IMR-90 (cell line): ENCODE measurements at regions not wholly inside any gene's neighbourhood (a gene's known extent, or its start where the extent isn't known, plus 50 kb on each side); places are given as distances from the start of the nearest gene placed in this dataset.

ENCODE experiments used
- ATAC-seq: fragments of 200-7000 bp; cut with Tn5 transposase; 2 replicates; pipeline ENCODE4 v1.9.1; 2020; ENCODE audit warnings: low read depth, mild to moderate bottlenecking, moderate library complexity
- BruUV-seq: library from RNA; stranded (reverse); fragments of 400-500 nt; replicated peaks from 2 replicates; lab custom pipeline; 2021; lab: Mats Ljungman, UMichigan
- CTCF ChIA-PET: fragments of 300-600 bp; formaldehyde crosslinking; extraction: SDS; loops from one replicate; lab custom pipeline; 2021; ENCODE audit warnings: antibody characterized with exemption; lab: Yijun Ruan, JAX
- POLR2A ChIA-PET: fragments of 300-600 bp; sonication (Branson Sonifier 250); formaldehyde crosslinking; loops from one replicate; lab custom pipeline; 2022; ENCODE audit warnings: antibody characterized with exemption; ENCODE audit not compliant: unreplicated experiment; lab: Charles Lee
- DNase-seq: peaks from one replicate; pipeline ENCODE4 v3.0.0; 2013
- H2AFZ ChIP-seq: replicated peaks from 2 replicates; pipeline ENCODE3; 2013; ENCODE audit warnings: low read length, mild to moderate bottlenecking; ENCODE audit not compliant: poor library complexity
- H2AK5ac ChIP-seq: 2 replicates; pipeline ENCODE4 v1.6.1; 2013; ENCODE audit warnings: low read depth, low read length, inconsistent platforms
- H2AK9ac ChIP-seq: replicated peaks from 2 replicates; pipeline ENCODE3; 2013; ENCODE audit warnings: mild to moderate bottlenecking, low read depth, low read length, moderate library complexity; ENCODE audit not compliant: poor library complexity
- H2BK120ac ChIP-seq: 2 replicates; pipeline ENCODE4 v1.6.1; 2013; ENCODE audit warnings: low read depth, low read length, inconsistent platforms
- H2BK15ac ChIP-seq: 3 replicates; pipeline ENCODE4 v1.6.1; 2013; ENCODE audit warnings: low read depth, low read length, inconsistent platforms
- H2BK20ac ChIP-seq: 2 replicates; pipeline ENCODE4 v1.6.1; 2013; ENCODE audit warnings: low read depth, mild to moderate bottlenecking, inconsistent platforms, low read length, moderate library complexity
- H2BK5ac ChIP-seq: 2 replicates; pipeline ENCODE4 v1.6.1; 2013; ENCODE audit warnings: mild to moderate bottlenecking, low read depth, low read length, inconsistent platforms; ENCODE audit not compliant: poor library complexity, severe bottlenecking
- H3K14ac ChIP-seq: replicated peaks from 2 replicates; pipeline ENCODE4 v1.6.1; 2013; ENCODE audit warnings: low read depth, low read length, inconsistent platforms
- H3K18ac ChIP-seq: 2 replicates; pipeline ENCODE4 v1.6.1; 2013; ENCODE audit warnings: low read depth, low read length, control low read depth
- H3K23ac ChIP-seq: 2 replicates; pipeline ENCODE4 v1.6.1; 2013; ENCODE audit warnings: low read depth, low read length, inconsistent platforms
- H3K27ac ChIP-seq: 2 replicates; pipeline ENCODE4 v1.5.1; 2013; ENCODE audit warnings: mild to moderate bottlenecking, control low read depth, low read length; ENCODE audit not compliant: insufficient read depth
- H3K27me3 ChIP-seq: 2 replicates; pipeline ENCODE4 v1.6.1; 2013; ENCODE audit warnings: low read length; ENCODE audit not compliant: control insufficient read depth, insufficient read depth
- H3K36me3 ChIP-seq: 2 replicates; pipeline ENCODE4 v1.6.1; 2013; ENCODE audit warnings: low read length, mixed read lengths; ENCODE audit not compliant: control insufficient read depth, insufficient read depth
- H3K4ac ChIP-seq: 2 replicates; pipeline ENCODE4 v1.6.1; 2013; ENCODE audit warnings: low read depth, low read length, inconsistent platforms
- H3K4me1 ChIP-seq: 2 replicates; pipeline ENCODE4 v1.6.1; 2013; ENCODE audit warnings: low read length, mixed read lengths; ENCODE audit not compliant: control insufficient read depth, insufficient read depth
- H3K4me2 ChIP-seq: 2 replicates; pipeline ENCODE4 v1.6.1; 2013; ENCODE audit warnings: low read depth, mild to moderate bottlenecking, control low read depth, low read length, moderate library complexity
- H3K4me3 ChIP-seq: 2 replicates; pipeline ENCODE4 v1.5.1; 2013; ENCODE audit warnings: low read depth, mild to moderate bottlenecking, control low read depth, low read length, moderate library complexity; ENCODE audit not compliant: insufficient read depth
- H3K56ac ChIP-seq: 2 replicates; pipeline ENCODE4 v1.6.1; 2013; ENCODE audit warnings: low read length, inconsistent platforms; ENCODE audit not compliant: insufficient read depth; ENCODE audit errors: extremely low read depth
- H3K79me1 ChIP-seq, 2 experiments: 2 replicates each; pipeline ENCODE4 v1.6.1; 2013; ENCODE audit warnings: low read length in 2 of 2, inconsistent platforms in 1 of 2, low read depth in 1 of 2
- H3K9ac ChIP-seq: 2 replicates; pipeline ENCODE4 v1.6.1; 2013; ENCODE audit warnings: low read depth, low read length, control low read depth
- H3K9me1 ChIP-seq: 2 replicates; pipeline ENCODE4 v1.6.1; 2013; ENCODE audit warnings: low read length, inconsistent platforms; ENCODE audit not compliant: insufficient read depth
- H3K9me3 ChIP-seq: 2 replicates; pipeline ENCODE4 v1.6.1; 2013; ENCODE audit warnings: low read length; ENCODE audit not compliant: control insufficient read depth, insufficient read depth
- H4K20me1 ChIP-seq: 2 replicates; pipeline ENCODE4 v1.6.1; 2013; ENCODE audit warnings: low read length, inconsistent platforms; ENCODE audit not compliant: insufficient read depth
- H4K5ac ChIP-seq: 2 replicates; pipeline ENCODE4 v1.6.1; 2013; ENCODE audit warnings: mild to moderate bottlenecking, low read depth, low read length, control low read depth
- H4K8ac ChIP-seq, 2 experiments: 2 replicates each; pipeline ENCODE4 v1.6.1; 2013; ENCODE audit warnings: low read depth in 2 of 2, low read length in 2 of 2, control low read depth in 1 of 2, inconsistent platforms in 1 of 2
- H4K91ac ChIP-seq: 2 replicates; pipeline ENCODE4 v1.6.1; 2013; ENCODE audit warnings: low read depth, low read length, inconsistent platforms; ENCODE audit not compliant: insufficient read depth
- BHLHE40 ChIP-seq: fragments of 150-350 bp; IDR thresholded peaks from 2 replicates; pipeline ENCODE4 v1.6.1; 2016; ENCODE audit warnings: mild to moderate bottlenecking, low read depth, low read length
- CEBPB ChIP-seq: IDR thresholded peaks from 2 replicates; pipeline ENCODE4 v1.6.1; 2012; ENCODE audit warnings: low read depth, low read length, improper control_type of control experiment
- CHD1 ChIP-seq: IDR thresholded peaks from 2 replicates; pipeline ENCODE4 v1.6.1; 2012; ENCODE audit warnings: low read depth, low read length, improper control_type of control experiment
- FOS ChIP-seq: fragments of 150-350 bp; IDR thresholded peaks from 2 replicates; pipeline ENCODE4 v1.6.1; 2016; ENCODE audit warnings: low read depth, low read length
- MAFK ChIP-seq: IDR thresholded peaks from 2 replicates; pipeline ENCODE4 v1.6.1; 2012; ENCODE audit warnings: low read depth, low read length, improper control_type of control experiment
- MAZ ChIP-seq: IDR thresholded peaks from 2 replicates; pipeline ENCODE4 v1.6.1; 2012; ENCODE audit warnings: low read depth, mild to moderate bottlenecking, low read length, improper control_type of control experiment, moderate library complexity, borderline replicate concordance
- MXI1 ChIP-seq: IDR thresholded peaks from 2 replicates; pipeline ENCODE4 v1.6.1; 2012; ENCODE audit warnings: low read depth, mild to moderate bottlenecking, low read length, moderate library complexity, borderline replicate concordance
- NFE2L2 ChIP-seq: fragments of 150-350 bp; IDR thresholded peaks from 2 replicates; pipeline ENCODE4 v1.6.1; 2016; ENCODE audit warnings: low read depth, mild to moderate bottlenecking, low read length
- POLR2A ChIP-seq: IDR thresholded peaks from 2 replicates; pipeline ENCODE4 v1.6.1; 2012; ENCODE audit warnings: mild to moderate bottlenecking, low read depth, low read length
- RAD21 ChIP-seq: IDR thresholded peaks from 2 replicates; pipeline ENCODE4 v1.6.1; 2012; ENCODE audit warnings: low read length, improper control_type of control experiment
- RCOR1 ChIP-seq: IDR thresholded peaks from 2 replicates; pipeline ENCODE4 v1.6.1; 2012; ENCODE audit warnings: mild to moderate bottlenecking, low read length, improper control_type of control experiment; ENCODE audit not compliant: insufficient replicate concordance
- RFX5 ChIP-seq: IDR thresholded peaks from 2 replicates; pipeline ENCODE4 v1.8.0; 2012; ENCODE audit warnings: low read depth, mild to moderate bottlenecking, low read length, moderate library complexity
- SMC3 ChIP-seq: fragments of 150-350 bp; IDR thresholded peaks from 2 replicates; pipeline ENCODE4 v1.6.1; 2016; ENCODE audit warnings: low read depth, mild to moderate bottlenecking, antibody characterized with exemption, low read length, moderate library complexity
- WGBS, 2 experiments: methylation state at CpG; one replicate each; pipeline versions ENCODE4 v1.1.5 to v1.1.7; 2013; ENCODE audit warnings: missing lambda C conversion rate in 2 of 2; ENCODE audit not compliant: insufficient read length in 1 of 2; ENCODE audit errors: extremely low coverage in 2 of 2; 5-methylcytosine and 5-hydroxymethylcytosine counted together
- dilution Hi-C: fragments of 300-500 bp; cut with HindIII; formaldehyde crosslinking; loops from one replicate; pipeline ENCODE4 v1.14.3; 2018; ENCODE audit warnings: low sequenced_read_pairs; ENCODE audit not compliant: unreplicated experiment
- in situ Hi-C: fragments of 300-500 bp; cut with MboI; formaldehyde crosslinking; loops from 3 replicates; pipeline ENCODE4 v1.14.3; 2019; ENCODE audit warnings: low sequenced_read_pairs, inconsistent platforms, mixed read lengths
- intact Hi-C: fragments of 100-400 bp; cut with micrococcal nuclease; formaldehyde crosslinking; loops from 2 replicates; pipeline ENCODE4 v1.10.0; 2022
- TF ChIP-seq, protein P1 (sequence below): conservative IDR thresholded peaks from 2 replicates; pipeline ENCODE4 v1.5.1; 2012; ENCODE audit warnings: mild to moderate bottlenecking, low read depth, low read length, improper control_type of control experiment
- TF ChIP-seq, protein P2 (sequence below): fragments of 150-350 bp; IDR thresholded peaks from 2 replicates; pipeline ENCODE4 v1.6.1; 2017; ENCODE audit warnings: mild to moderate bottlenecking, antibody characterized with exemption, low read length, low read depth
- TF ChIP-seq, protein P3 (sequence below): fragments of 150-350 bp; IDR thresholded peaks from 2 replicates; pipeline ENCODE4 v1.6.1; 2016; ENCODE audit warnings: low read depth, mild to moderate bottlenecking, low read length, moderate library complexity, borderline replicate concordance

DNA sequence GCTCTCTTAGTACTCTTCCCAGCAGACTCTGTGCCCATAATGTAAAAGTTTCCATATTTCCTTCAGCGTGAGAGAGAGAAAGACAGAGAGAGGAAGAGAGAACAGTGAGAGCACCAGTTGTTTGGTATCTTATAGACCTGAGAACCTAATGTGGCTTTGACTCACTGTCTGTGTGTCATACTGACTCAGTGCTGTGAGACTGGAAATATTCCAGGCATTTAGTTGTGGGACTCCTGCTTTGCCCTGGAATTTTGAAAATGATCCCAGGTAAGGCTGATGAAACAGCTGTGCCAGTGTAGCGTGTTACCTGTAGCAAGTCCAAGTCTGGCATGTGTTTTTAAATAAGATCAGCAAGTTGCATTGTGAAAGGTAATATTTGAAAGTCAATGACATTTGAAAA is 87.9 kb upstream of the KCNH7 start:
- Histone ChIP-seq H3K4me3 (no peak overlapping the region), H3K18ac (no peak overlapping the region), H3K36me3 (no peaks in the 10 kb centered on the region), H3K4me2 (no peak overlapping the region), H3K4me1 (no peaks in the 10 kb centered on the region), H2BK5ac (peak overlapping the region; percentile 39), H4K8ac (no peak overlapping the region), H3K27me3 (no peaks in the 10 kb centered on the region), H3K14ac (no peak overlapping the region), H2AK9ac (no peak overlapping the region), H2BK15ac (no peak overlapping the region), H3K79me1 (no peaks in the 10 kb centered on the region), H4K91ac (no peak overlapping the region), H4K20me1 (no peaks in the 10 kb centered on the region), H3K56ac (no peak overlapping the region), H2BK120ac (no peak overlapping the region), H3K27ac (no peak overlapping the region), H2AK5ac (no peak overlapping the region), H3K9ac (no peak overlapping the region), H3K4ac (no peak overlapping the region), H3K9me1 (no peaks in the 10 kb centered on the region), H4K5ac (no peak overlapping the region), H2BK20ac (no peak overlapping the region), H3K9me3 (peaks cover 5% of the 10 kb centered on the region; the same call in 1 of the 2 replicates), H3K23ac (no peak overlapping the region), H2AFZ (no peak overlapping the region)
- 60% methylated on average over 1 of the region's 2 CpGs; no CpG with 5 or more reads in 1 of the 2 experiments for WGBS, 2 experiments
- DNase-seq (no peak), ATAC-seq (no peak)
- CTCF ChIA-PET, result no interaction called here
- in situ Hi-C loops, result no loop called here
- BruUV-seq, result no TSS peak
- TF ChIP-seq, protein P1, sequence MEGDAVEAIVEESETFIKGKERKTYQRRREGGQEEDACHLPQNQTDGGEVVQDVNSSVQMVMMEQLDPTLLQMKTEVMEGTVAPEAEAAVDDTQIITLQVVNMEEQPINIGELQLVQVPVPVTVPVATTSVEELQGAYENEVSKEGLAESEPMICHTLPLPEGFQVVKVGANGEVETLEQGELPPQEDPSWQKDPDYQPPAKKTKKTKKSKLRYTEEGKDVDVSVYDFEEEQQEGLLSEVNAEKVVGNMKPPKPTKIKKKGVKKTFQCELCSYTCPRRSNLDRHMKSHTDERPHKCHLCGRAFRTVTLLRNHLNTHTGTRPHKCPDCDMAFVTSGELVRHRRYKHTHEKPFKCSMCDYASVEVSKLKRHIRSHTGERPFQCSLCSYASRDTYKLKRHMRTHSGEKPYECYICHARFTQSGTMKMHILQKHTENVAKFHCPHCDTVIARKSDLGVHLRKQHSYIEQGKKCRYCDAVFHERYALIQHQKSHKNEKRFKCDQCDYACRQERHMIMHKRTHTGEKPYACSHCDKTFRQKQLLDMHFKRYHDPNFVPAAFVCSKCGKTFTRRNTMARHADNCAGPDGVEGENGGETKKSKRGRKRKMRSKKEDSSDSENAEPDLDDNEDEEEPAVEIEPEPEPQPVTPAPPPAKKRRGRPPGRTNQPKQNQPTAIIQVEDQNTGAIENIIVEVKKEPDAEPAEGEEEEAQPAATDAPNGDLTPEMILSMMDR, result no peak
- no peak for TF ChIP-seq RFX5
- no peak for TF ChIP-seq MXI1
- TF ChIP-seq CEBPB, result no peak
- no peak for TF ChIP-seq RAD21
- no peak for TF ChIP-seq SMC3
- no peak for TF ChIP-seq BHLHE40
- TF ChIP-seq NFE2L2, result no peak
- no peak for TF ChIP-seq FOS
- TF ChIP-seq CHD1, result no peak
- no peak for TF ChIP-seq RCOR1
- TF ChIP-seq MAZ, result no peak
- no peak for TF ChIP-seq POLR2A
- TF ChIP-seq, protein P2, sequence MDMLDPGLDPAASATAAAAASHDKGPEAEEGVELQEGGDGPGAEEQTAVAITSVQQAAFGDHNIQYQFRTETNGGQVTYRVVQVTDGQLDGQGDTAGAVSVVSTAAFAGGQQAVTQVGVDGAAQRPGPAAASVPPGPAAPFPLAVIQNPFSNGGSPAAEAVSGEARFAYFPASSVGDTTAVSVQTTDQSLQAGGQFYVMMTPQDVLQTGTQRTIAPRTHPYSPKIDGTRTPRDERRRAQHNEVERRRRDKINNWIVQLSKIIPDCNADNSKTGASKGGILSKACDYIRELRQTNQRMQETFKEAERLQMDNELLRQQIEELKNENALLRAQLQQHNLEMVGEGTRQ, result no peak
- TF ChIP-seq, protein P3, sequence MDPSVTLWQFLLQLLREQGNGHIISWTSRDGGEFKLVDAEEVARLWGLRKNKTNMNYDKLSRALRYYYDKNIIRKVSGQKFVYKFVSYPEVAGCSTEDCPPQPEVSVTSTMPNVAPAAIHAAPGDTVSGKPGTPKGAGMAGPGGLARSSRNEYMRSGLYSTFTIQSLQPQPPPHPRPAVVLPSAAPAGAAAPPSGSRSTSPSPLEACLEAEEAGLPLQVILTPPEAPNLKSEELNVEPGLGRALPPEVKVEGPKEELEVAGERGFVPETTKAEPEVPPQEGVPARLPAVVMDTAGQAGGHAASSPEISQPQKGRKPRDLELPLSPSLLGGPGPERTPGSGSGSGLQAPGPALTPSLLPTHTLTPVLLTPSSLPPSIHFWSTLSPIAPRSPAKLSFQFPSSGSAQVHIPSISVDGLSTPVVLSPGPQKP, result no peak
- TF ChIP-seq MAFK, result no peak
- POLR2A ChIA-PET, result no interaction called here
- intact Hi-C loops, result no loop called here
- dilution Hi-C loops, result no loop called here
